ENCODE measurements at regions not wholly inside any gene's neighbourhood (a gene's known extent, or its start where the extent isn't known, plus 50 kb on each side); places are given as distances from the start of the nearest gene placed in this dataset.

GRCh38 chr2:226483143-226483542 lies 316.5 kb downstream of the IRS1 start:
- DNase-seq (ENCODE audit: extremely low read depth, low read depth), result no peak

GRCh38 chr2:226478109-226478809 lies 321.4 kb downstream of the IRS1 start:
- peak; percentile 82 for DNase-seq (ENCODE audit: extremely low read depth, low read depth)
- TF ChIP-seq CTCF (IDR thresholded peaks at IDR 0.05; ENCODE audit: low read depth, low read length, missing control alignments), result no peak
- H3K4me3 ChIP-seq (replicated peaks; ENCODE audit: low read depth, low read length), result no peak overlapping the region

More at GRCh38 chr2:226483143-226483542, 316.5 kb downstream of the IRS1 start:
- TF ChIP-seq CTCF (IDR thresholded peaks at IDR 0.05; ENCODE audit: low read depth, low read length, missing control alignments), result no peak
- no peak overlapping the region for H3K4me3 ChIP-seq (replicated peaks; ENCODE audit: low read depth, low read length)

- TF ChIP-seq CTCF (IDR thresholded peaks at IDR 0.05; ENCODE audit: low read depth, low read length, missing control alignments), result no peak
- no peak overlapping the region for H3K4me3 ChIP-seq (replicated peaks; ENCODE audit: low read depth, low read length)
These were observed 322.2 kb downstream of the IRS1 start for GRCh38 chr2:226477221-226478108.

GRCh38 chr2:226475650-226476049 lies 324.0 kb downstream of the IRS1 start:
- no peak for TF ChIP-seq CTCF (IDR thresholded peaks at IDR 0.05; ENCODE audit: low read depth, low read length, missing control alignments)
- peak; percentile 42 for DNase-seq (ENCODE audit: extremely low read depth, low read depth)
- no peak overlapping the region for H3K4me3 ChIP-seq (replicated peaks; ENCODE audit: low read depth, low read length)

More at GRCh38 chr2:226477221-226478108, 322.2 kb downstream of the IRS1 start:
- DNase-seq (ENCODE audit: extremely low read depth, low read depth), result no peak

GRCh38 chr2:226474131-226474530 lies 325.5 kb downstream of the IRS1 start:
- no peak for TF ChIP-seq CTCF (IDR thresholded peaks at IDR 0.05; ENCODE audit: low read depth, low read length, missing control alignments)
- DNase-seq (ENCODE audit: extremely low read depth, low read depth), result no peak
- no peak overlapping the region for H3K4me3 ChIP-seq (replicated peaks; ENCODE audit: low read depth, low read length)

- no peak for DNase-seq (ENCODE audit: extremely low read depth, low read depth)
- no peak for TF ChIP-seq CTCF (IDR thresholded peaks at IDR 0.05; ENCODE audit: low read depth, low read length, missing control alignments)
- no peak overlapping the region for H3K4me3 ChIP-seq (replicated peaks; ENCODE audit: low read depth, low read length)
These were observed 327.6 kb downstream of the IRS1 start for GRCh38 chr2:226471987-226472470.

Data from HFF-Myc (cell line).